HEK293T (cell line): ENCODE measurements at regions not wholly inside any gene's neighbourhood (a gene's known extent, or its start where the extent isn't known, plus 50 kb on each side); places are given as distances from the start of the nearest gene placed in this dataset.

Source experiments
- CTCF ChIA-PET: fragments of 350-600 bp; formaldehyde crosslinking; extraction: SDS; loops from one replicate; lab custom pipeline; 2021; ENCODE audit warnings: antibody characterized with exemption, inconsistent platforms; lab: Yijun Ruan, JAX
- POLR2A ChIA-PET: fragments of 350-600 bp; formaldehyde crosslinking; extraction: SDS; loops from one replicate; lab custom pipeline; 2020; ENCODE audit warnings: antibody characterized with exemption, inconsistent platforms; lab: Yijun Ruan, JAX
- DNase-seq: peaks from one replicate; pipeline ENCODE4 v3.0.0; 2012; ENCODE audit warnings: mixed read lengths; ENCODE audit errors: extremely low spot score
- ARNT ChIP-seq: fragments of 450-650 bp; IDR thresholded peaks from 2 replicates; pipeline ENCODE4 v1.6.1; 2017; ENCODE audit warnings: mild to moderate bottlenecking
- BHLHE40 ChIP-seq: fragments of 450-650 bp; IDR thresholded peaks from 2 replicates; pipeline ENCODE4 v1.6.1; 2016; ENCODE audit warnings: mild to moderate bottlenecking, moderate library complexity, borderline replicate concordance
- CTBP1 ChIP-seq: fragments of 450-650 bp; IDR thresholded peaks from 2 replicates; pipeline ENCODE4 v1.6.1; 2016; ENCODE audit warnings: borderline replicate concordance
- ELF4 ChIP-seq: fragments of 450-650 bp; IDR thresholded peaks from 2 replicates; pipeline ENCODE4 v1.6.1; 2017; ENCODE audit warnings: antibody characterized with exemption
- FOXA1 ChIP-seq: fragments of 450-650 bp; IDR thresholded peaks from 2 replicates; pipeline ENCODE4 v1.6.1; 2016; ENCODE audit warnings: mild to moderate bottlenecking
- FOXK2 ChIP-seq: fragments of 450-650 bp; IDR thresholded peaks from 2 replicates; pipeline ENCODE4 v1.6.1; 2016; ENCODE audit warnings: mild to moderate bottlenecking
- FOXM1 ChIP-seq: fragments of 450-650 bp; IDR thresholded peaks from 2 replicates; pipeline ENCODE4 v1.6.1; 2017; ENCODE audit warnings: mild to moderate bottlenecking, borderline replicate concordance
- HDGF ChIP-seq: fragments of 450-650 bp; IDR thresholded peaks from 2 replicates; pipeline ENCODE4 v1.6.1; 2017; ENCODE audit warnings: antibody characterized with exemption, borderline replicate concordance
- L3MBTL2 ChIP-seq: fragments of 450-650 bp; conservative IDR thresholded peaks from 2 replicates; pipeline ENCODE4 v1.6.1; 2016; ENCODE audit warnings: mild to moderate bottlenecking
- LEF1 ChIP-seq: fragments of 450-650 bp; IDR thresholded peaks from 2 replicates; pipeline ENCODE4 v1.6.1; 2017; ENCODE audit warnings: mild to moderate bottlenecking, borderline replicate concordance
- NFRKB ChIP-seq: fragments of 450-650 bp; IDR thresholded peaks from 2 replicates; pipeline ENCODE4 v1.6.1; 2016; ENCODE audit warnings: mild to moderate bottlenecking, moderate library complexity
- SP1 ChIP-seq: fragments of 450-650 bp; IDR thresholded peaks from 2 replicates; pipeline ENCODE4 v1.6.1; 2017
- SUZ12 ChIP-seq: fragments of 450-650 bp; IDR thresholded peaks from 2 replicates; pipeline ENCODE4 v1.6.1; 2016; ENCODE audit warnings: mild to moderate bottlenecking
- TARDBP ChIP-seq: fragments of 450-650 bp; IDR thresholded peaks from 2 replicates; pipeline ENCODE4 v1.6.1; 2016
- ZNF384 ChIP-seq: fragments of 450-650 bp; IDR thresholded peaks from 2 replicates; pipeline ENCODE4 v1.6.1; 2016
- TF ChIP-seq, protein P1 (sequence below): fragments of 450-650 bp; IDR thresholded peaks from 2 replicates; pipeline ENCODE4 v1.6.1; 2016

DNA sequence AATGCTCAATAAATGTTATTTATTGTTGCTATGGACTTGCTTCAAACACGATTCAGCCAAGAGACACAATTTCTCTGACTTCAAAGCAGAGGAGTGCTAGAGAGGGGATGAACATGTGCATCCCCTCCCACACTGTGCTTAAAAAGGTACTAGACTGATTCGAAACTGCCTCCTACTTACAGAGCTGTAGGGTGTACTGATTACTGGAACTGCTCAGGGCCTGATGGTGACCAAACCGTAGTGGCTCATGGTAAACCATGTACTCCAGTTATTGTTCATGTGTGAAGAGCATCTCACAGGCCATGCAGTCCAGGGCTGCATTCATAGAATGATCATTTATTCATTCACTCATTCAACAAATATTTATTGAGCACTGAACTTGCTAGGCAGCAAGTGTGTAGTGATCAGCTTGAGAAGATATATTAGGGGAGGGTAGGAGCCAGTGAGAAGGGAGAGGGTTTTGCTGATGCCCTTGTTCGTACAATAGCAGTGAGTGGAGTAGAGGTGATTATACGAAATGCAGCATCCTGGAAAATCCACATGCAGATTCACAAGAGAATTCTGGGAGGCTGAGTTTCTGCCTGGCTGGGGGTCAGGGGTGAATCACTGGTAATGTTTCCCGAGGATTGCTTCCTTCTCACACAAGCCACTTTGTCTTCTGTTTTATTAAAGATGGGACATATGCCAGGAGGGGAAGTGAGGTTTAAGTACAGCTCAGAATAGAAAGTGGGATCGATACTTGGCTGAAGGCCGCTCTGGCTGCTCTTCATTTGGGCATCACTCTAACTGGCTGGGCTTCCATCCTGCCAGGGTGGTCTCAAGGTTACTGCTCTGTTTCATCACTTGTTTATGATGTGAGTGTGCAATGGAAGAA is 245.4 kb downstream of the RAD51AP2 start:
- TF ChIP-seq FOXK2: no peak
- CTCF ChIA-PET: no interaction called here
- no peak for DNase-seq
- POLR2A ChIA-PET: no interaction called here

DNA sequence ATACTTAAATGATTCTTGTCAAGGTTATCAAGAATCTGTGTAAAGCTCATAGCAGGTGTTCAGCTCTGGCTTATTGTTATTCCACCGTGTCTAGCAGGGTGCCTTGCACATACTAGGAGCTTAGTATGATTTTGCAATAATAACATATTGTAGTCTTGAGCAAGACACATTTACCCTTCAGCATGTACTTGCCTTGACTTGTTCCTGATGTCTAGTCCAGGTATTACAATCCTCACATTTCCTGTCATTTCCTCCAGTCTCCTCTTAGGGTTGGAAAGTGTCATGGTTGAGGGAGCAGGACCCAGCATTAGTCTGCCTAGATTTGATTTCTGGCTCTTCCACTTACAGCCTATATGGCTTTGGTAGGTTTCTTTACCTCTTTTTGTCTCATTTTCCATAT is 246.1 kb downstream of the RAD51AP2 start:
- DNase-seq: no peak
- ChIA-PET CTCF (no interaction called here), POLR2A (no interaction called here)
- no peak for TF ChIP-seq ZNF384
- no peak for TF ChIP-seq CTBP1
- TF ChIP-seq FOXK2: no peak
- no peak for TF ChIP-seq FOXA1
- no peak for TF ChIP-seq SP1
- TF ChIP-seq HDGF: no peak
- TF ChIP-seq LEF1: no peak
- no peak for TF ChIP-seq NFRKB
- TF ChIP-seq, protein P1, sequence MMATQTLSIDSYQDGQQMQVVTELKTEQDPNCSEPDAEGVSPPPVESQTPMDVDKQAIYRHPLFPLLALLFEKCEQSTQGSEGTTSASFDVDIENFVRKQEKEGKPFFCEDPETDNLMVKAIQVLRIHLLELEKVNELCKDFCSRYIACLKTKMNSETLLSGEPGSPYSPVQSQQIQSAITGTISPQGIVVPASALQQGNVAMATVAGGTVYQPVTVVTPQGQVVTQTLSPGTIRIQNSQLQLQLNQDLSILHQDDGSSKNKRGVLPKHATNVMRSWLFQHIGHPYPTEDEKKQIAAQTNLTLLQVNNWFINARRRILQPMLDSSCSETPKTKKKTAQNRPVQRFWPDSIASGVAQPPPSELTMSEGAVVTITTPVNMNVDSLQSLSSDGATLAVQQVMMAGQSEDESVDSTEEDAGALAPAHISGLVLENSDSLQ: no peak
- TF ChIP-seq SUZ12: no peak
- no peak for TF ChIP-seq BHLHE40
- TF ChIP-seq FOXM1: no peak

DNA sequence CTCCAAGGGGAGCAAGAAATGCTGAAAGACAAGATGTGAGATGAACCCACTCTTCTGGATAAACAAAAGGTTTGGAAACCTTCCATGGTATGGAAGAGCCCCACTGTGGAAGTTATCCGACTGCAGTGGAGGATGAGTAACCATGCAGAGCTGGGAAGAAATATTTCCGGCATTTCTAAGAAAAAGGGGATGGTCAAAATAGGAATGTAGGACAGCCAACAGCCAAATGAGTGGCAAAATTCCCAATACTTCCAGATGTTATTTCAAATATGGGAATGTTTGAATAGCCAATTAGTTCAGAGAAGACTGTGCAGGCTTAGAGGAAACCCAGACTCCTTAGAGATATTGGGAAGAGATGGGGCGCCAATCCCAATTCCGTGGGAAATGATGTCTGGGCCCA is 246.8 kb downstream of the RAD51AP2 start:
- ChIA-PET POLR2A (no interaction called here), CTCF (no interaction called here)
- DNase-seq: no peak
- TF ChIP-seq ELF4 (no peak), HDGF (no peak), SUZ12 (no peak), FOXA1 (no peak), ZNF384 (no peak), NFRKB (no peak), ARNT (no peak), FOXM1 (no peak), TARDBP (no peak), LEF1 (no peak)
- TF ChIP-seq, protein P1: no peak

DNA sequence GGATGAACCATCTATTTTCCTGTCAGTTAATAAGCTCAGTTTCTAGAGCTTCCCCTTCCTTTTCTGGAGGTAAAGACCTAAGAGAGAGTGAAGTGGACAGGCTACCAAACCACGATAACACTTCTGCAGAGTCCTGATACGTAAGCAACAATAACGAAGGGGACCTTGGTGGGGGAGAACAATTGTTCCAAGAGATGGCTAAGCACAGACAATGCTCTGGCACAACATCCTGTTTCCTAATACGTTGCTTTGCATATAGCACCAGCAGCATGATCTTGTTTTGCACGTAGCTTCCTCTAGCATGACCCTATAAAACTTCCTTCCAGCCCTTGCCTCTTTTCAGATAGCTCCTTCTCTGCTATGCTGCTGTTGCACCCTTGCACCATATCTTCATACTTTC is 247.3 kb downstream of the RAD51AP2 start:
- POLR2A ChIA-PET: no interaction called here
- DNase-seq: no peak
- TF ChIP-seq ZNF384: no peak
- no peak for TF ChIP-seq FOXA1
- TF ChIP-seq HDGF: no peak
- TF ChIP-seq ELF4: no peak
- no peak for TF ChIP-seq SUZ12
- no peak for TF ChIP-seq NFRKB
- no peak for TF ChIP-seq FOXK2
- no peak for TF ChIP-seq LEF1
- no peak for TF ChIP-seq ARNT
- no peak for TF ChIP-seq BHLHE40
- TF ChIP-seq SP1: no peak
- TF ChIP-seq, protein P1: no peak
- no peak for TF ChIP-seq CTBP1
- CTCF ChIA-PET: no interaction called here

DNA sequence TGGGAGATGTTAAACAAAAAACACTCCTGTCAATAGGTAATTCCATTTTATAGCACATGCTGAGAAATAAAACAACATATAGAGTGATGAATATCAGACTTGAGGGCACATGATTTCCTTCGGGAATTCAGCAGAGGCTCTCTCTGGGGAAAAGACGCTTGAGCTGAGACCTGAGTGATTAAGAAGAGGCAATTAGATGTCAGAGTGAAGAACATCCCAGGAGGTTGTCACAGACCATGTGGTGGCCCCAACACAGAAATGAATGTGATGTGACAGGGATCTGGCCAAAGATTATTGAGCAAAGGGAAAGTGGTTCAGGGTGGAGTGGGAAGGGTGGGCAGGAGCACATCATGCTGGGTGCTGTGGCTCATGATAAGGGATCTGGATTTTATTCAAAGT is 254.7 kb downstream of the RAD51AP2 start:
- POLR2A ChIA-PET: no interaction called here
- TF ChIP-seq L3MBTL2: no peak

DNA sequence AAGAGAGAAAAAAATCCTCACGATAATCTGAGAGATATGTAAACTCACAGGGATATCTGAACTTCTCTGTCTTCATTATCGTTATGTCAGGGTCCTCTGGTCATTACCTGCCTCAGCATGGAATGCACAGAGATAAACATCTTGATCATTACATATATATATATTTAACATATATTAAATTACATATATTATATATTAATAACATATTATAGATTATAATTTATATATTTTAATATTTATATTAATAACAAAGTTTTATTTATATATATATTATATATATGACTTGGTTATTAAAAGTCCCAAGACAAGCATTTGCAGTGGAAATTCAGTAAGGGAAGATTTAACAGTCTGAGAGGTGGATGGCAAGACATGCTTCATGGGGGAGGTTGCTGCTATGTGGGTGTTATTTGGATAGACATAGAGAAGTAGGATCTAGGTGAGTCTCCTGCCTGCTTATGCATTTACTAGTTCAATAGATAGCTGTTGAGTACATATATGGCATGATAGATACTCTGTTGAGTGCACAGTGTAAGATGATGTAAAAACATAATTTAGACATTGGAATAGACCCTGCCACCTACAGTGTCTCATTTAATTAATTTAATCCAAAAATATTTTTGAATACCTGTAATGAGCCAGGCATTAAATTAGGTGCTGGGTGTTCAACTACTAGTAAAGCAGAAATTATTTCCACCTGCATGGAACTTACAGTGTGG is 255.2 kb downstream of the RAD51AP2 start:
- POLR2A ChIA-PET: no interaction called here
- CTCF ChIA-PET: no interaction called here
- no peak for TF ChIP-seq SP1
- TF ChIP-seq, protein P1: no peak
- no peak for TF ChIP-seq TARDBP
- TF ChIP-seq FOXA1: no peak
- TF ChIP-seq FOXM1: no peak
- TF ChIP-seq ELF4: no peak
- TF ChIP-seq ZNF384: no peak
- no peak for DNase-seq

More for the DNA sequence above, 254.7 kb downstream of the RAD51AP2 start:
- CTCF ChIA-PET: no interaction called here
- DNase-seq: no peak
